HG03378 (cell line): ENCODE measurements at regions not wholly inside any gene's neighbourhood (a gene's known extent, or its start where the extent isn't known, plus 50 kb on each side); places are given as distances from the start of the nearest gene placed in this dataset.
"Not testable (repeated sequence)": the region's sequence is repeated elsewhere in the genome, so short reads cannot be mapped to it uniquely, and the experiment has no call there.

Experiments
- ATAC-seq: cut with Tn5 transposase; IDR thresholded peaks from one replicate; pipeline ENCODE4 v1.9.1; 2021; ENCODE audit warnings: mild to moderate bottlenecking, moderate library complexity; ENCODE audit not compliant: unreplicated experiment

DNA sequence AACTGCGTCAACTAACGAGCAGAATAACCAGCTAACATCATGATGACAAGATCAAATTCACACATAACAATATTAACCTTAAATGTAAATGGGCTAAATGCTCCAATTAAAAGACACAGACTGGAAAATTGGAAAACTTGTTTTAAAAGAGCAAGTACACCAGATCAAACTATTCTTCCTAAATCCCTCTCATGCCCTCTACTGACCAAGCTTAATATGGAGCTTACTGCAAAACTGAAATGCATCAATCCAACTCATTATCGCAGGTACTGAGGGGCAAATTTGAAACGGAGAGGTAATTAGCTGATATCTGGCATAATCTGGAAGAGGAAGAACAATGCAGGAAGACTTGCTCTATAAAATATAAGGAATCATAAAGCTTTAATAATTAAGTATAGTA, 1223.8 kb downstream of the NXPH1 start:
- no peak for ATAC-seq

DNA sequence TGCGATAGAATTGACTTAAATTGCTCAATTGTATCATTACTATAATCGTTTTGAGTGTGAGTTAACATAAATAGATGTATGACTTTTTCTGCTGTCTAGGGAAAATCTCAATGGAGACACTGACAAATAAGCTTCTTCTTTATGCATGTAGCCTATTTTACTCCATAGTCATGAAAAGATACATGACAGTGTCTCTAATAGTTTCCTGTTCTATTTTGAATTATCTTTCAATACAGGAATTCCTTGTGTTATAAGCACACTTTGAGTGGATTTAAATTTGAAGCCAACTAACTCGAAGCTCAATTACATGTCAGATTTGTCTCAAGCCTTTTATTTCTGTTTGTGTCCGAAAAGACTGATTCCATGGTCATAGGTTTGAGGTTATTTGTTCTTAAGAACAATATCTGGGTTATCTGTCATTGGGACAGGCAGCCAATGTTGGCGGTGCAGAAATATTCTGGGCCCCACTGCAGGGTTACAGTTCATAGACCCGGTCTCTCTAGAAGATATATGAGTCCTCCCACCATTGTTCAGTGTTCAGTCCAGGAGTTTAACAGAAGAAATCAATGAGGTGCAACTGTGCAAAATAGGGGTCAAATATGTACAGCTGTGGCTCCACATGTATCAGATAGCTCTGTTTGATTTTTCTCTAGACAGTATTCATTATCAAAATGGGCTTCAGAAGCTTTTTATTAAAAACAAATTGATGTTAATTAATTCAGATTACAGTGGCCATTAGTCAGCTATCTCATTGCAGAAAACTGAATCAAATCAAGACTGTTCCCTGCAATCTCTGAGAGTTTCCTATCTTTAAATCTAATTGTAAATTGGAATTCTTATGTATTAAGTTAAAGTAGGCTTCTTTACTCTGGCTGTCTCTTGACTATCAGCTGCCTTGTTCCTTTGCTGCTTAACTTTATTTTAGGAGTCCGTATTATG, 1238.8 kb downstream of the NXPH1 start:
- ATAC-seq = no peak

DNA sequence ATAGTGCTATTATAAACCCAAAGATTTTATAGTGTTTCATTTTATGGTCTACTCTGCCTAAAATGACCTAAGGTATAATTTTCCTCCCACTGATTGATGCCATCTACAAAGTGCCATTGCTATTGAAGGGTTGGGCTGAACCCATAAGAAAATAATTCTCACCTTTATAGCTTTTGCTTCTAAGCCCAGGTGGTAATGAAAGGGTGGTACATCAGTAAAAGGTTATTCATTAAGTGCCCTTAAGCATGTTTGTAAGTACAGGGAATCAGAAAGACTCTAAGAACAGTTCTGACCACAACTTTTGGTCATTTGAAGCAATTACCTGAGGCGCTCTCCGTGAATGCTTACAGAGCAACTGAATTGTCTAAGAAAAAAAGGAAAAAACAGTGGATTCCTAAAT, 1247.3 kb downstream of the NXPH1 start:
- ATAC-seq = no peak

- ATAC-seq = no peak
These were observed 1247.9 kb downstream of the NXPH1 start for GRCh38 chr7:9681284-9681683.

GRCh38 chr7:9691286-9691685, 1257.9 kb downstream of the NXPH1 start:
- no peak for ATAC-seq

DNA sequence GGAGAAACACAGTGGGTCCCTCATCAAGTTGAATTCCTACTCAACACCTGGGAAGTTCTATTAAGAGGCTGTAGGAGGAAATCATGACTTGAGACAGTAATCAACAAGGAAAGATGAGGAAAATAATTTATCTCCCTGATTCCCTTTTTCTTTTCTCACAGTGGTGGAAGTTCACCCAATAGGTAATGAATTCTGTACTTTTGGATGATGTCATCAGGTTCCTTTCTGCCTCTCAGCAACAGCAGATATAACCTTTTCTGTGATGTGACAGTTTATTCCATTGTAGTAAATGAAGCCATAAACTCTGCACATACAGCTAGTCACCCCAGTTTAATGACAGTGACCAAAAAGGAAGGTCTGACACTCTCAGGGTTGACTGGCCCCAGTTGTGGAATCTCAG, 1265.0 kb downstream of the NXPH1 start:
- ATAC-seq = no peak

GRCh38 chr7:9709216-9709615, 1264.5 kb upstream of the PHF14 start:
- ATAC-seq = no peak

DNA sequence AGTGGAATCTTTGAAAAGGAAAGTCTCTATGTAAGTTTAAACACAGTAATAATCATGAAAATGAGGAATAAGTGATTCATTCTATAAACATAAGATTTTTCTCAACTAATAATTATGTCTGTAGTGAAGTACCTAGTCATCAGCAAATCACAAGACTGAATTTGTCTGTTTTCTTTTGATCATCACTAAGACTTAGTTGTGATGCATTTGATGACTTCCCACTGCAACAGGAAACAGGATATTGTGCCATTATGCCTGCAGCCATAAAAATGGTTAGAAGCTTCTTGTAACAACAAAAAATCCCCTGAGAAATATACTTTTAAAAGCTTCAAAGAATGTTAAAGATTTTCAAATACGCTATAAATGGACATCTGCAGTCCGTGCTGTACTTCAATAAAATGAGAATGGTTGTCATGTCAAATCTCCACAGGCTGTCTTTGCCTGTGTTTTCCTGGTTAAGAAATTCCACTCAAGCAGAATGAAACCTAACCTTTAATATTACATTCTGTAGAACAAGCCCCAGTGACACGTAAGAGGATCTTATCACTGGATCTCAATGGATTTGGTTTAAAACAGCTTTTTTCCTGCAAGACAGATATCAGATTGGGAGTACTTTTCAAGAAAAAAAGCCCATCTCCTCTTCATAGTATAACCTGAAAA, 1262.3 kb upstream of the PHF14 start:
- no peak for ATAC-seq

DNA sequence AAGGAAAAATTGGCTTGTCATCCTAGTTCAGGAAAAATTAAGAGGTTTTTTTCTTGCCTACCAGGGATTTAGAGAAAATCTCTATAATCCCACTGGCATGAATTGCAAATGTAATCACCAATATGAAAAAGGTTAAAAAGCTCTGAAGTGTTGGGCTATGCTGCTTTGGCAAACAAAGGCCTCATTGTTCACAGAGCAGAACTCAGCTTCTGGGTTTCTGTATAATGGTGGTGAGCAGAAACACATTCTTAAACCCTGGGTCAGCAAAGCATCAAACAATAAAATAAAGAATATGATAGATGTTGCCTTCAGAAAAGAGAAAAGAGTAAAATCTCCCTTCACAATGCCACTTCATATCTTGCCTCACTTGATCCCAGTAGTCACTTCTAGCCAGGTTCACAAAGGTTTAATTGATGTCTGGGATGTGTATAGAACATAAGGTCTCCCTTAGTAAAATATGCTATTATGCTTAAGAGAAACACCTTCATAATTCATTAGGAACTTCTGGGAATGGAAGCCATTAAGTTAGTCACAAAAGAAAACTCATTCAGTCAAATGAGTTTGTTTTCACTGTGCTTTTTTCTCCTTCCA, 1255.5 kb upstream of the PHF14 start:
- ATAC-seq = no peak

DNA sequence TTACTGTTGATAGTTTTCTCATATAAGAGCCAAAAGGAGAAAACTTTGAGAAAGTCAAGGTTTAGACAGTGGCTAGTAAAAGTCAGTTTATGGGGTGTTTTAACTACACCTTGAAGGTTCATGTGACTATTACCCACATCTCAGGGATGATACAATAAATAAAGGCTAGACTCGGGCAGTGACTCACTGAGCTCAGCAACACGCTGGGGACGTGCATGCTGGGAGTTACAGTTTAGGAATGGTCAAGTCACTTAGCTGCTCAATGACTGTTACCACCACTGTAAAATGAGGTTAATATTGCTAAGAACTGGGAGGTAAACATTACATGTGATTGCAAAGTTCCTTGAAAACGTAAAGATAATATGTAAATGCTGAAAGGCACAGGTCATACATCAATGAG, 1254.4 kb upstream of the PHF14 start:
- no peak for ATAC-seq

DNA sequence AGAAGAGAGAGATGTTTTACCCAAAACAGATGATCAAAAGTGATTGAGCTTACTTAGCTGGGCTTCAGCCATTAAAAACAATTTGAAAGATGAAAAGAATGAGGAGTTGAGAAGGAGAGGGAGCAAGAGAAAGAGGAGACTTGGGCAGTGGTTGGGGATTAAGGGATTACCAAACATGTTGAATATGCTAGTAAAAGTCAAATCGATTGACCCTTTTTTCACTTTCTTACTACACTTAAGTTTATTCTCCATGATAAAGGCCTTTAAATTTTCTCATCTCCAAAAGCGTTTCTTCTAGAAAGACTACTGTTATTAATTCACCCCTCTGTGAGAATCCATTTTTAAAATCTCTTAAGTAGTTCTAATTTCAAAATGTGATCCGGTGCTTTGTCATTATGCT, 1254.0 kb upstream of the PHF14 start:
- no peak for ATAC-seq

DNA sequence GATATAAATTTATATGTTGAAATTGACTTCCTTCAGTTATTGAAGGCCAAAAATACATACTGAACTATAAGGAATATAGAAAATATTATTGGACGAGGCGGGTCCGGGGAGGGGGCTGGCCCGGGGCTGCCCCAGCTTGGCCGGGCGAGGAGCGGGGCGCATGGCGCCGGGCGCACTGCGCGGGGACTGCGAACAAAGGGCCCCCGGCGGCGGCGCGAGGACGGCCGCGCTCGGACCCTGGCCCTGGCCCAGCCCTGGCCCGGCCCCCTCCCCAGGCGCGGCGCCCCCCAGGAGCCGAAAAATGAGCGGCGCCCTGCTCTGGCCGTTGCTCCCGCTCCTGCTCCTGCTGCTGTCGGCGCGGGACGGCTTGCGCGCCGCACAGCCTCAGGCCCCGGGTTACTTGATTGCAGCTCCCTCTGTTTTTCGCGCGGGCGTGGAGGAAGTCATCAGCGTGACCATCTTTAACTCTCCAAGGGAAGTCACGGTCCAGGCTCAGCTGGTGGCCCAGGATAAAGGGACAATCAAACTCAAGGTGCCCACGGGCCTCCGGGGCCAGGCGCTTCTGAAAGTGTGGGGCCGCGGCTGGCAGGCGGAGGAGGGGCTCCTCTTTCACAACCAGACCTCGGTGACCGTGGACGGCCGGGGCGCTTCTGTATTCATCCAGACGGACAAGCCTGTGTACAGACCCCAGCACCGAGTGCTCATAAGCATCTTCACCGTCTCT, 1247.6 kb upstream of the PHF14 start:
- not testable (repeated sequence) for ATAC-seq

GRCh38 chr7:9726811-9727210, 1246.9 kb upstream of the PHF14 start:
- not testable (repeated sequence) for ATAC-seq

GRCh38 chr7:9727467-9727869, 1246.2 kb upstream of the PHF14 start:
- not testable (repeated sequence) for ATAC-seq

DNA sequence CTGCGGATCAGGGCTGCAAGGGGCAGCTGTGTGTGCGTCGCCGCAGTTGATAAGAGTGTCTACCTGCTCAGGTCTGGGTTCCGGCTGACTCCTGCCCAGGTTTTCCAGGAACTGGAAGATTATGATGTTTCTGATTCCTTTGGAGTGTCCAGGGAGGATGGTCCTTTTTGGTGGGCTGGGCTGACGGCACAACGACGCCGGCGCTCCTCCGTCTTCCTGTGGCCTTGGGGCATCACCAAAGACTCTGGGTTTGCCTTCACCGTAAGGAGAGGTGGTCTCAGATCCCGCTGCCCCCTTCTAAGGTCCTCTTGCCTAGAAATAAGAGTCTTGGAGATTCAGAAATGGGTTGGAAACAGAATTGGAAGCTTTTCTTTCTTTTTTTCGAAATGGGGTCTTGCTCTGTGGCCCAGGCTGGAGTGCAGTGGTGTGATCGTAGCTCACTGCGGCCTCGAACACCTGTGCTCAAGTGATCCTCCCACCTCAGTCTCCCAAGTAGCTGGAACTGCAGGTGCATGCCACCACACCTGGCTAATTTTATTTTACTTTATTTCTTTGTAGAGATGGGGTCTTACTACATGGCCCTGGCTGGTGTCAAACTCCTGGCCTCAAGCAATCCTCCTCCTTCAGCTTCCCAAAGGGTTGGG, 1245.5 kb upstream of the PHF14 start:
- not testable (repeated sequence) for ATAC-seq

DNA sequence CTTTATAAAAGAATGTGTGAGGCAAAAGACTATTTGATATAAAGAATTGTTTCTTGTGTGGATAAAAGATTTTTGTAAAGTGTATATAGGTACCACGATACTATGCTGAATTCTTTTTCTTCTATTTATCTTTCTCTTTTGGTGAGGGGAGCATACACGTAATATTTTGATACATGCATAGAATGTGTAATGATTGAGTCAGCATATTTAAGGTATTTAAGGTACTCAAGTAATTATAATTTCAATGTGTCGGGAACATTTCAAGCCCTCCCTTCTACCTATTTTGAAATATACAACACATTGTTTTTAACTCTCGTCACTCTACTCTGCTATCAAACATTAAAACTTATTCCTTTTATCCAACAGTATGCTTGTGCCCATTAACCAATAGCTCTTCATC, 1221.6 kb upstream of the PHF14 start:
- ATAC-seq = no peak

- no peak for ATAC-seq
These were observed 1212.4 kb upstream of the PHF14 start for GRCh38 chr7:9761224-9761623.

DNA sequence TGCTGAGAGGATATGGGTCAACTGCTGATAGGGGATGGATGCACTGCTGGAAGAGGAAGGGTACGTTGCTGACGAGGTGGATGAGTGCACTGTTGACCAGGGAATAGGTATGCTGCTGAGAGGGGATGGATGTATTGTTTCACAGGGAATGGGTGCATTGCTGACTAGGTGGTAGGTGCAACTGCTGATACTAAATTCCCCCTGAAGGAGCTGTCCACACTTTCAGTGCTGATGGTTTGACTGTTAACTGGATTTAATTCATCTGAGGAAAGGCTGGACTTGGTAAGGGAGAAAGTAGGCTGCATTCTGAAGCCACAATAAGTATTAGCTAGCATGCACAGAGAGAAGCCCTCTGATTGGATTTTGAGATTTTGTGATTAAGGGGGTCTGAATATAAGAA, 1196.8 kb upstream of the PHF14 start:
- no peak for ATAC-seq

DNA sequence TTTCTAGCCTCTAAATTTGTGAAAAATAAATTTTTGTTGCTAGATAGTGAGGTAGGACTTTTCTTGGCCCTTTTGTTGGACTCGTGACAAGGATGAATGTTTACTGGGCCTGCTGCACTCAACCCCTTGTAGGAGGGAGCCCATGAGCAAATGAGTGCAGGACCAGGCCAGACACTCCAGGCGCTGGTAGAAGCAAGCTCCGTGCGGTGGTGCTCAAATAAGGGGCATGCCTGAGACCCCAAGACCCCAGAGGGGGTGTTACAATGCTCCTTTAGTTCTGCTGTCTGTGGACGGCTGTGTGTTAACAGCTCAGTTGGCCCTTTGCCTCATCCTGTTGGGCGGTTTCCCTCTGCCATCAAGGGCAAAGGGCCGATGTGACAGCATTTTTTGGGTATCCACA, 1195.3 kb upstream of the PHF14 start:
- ATAC-seq = no peak

- ATAC-seq = no peak
These were observed 1192.0 kb upstream of the PHF14 start for GRCh38 chr7:9781710-9782109.

DNA sequence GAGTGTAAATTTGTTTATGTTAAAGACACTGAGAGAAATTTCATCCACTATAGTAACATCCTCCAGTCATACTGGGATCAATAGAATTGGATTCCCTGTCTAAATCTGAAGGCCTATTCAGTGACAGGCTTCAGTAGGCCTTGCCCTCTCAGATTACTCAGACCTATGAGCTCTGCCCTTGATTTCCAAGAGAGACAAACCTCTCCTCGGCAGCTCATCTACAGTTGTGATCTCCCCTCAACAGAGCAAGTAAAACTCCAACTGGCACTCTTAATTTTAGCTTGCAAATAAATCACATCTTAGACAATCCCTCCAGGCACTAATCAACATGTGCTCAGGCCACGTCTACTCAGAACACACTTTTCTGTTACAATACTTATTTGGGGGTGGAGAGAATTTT, 1191.4 kb upstream of the PHF14 start:
- no peak for ATAC-seq
